ENCODE measurements at regions not wholly inside any gene's neighbourhood (a gene's known extent, or its start where the extent isn't known, plus 50 kb on each side); places are given as distances from the start of the nearest gene placed in this dataset.

- H3K27me3 Mint-ChIP-seq = no peaks in the 10 kb centered on the region
- no peaks in the 10 kb centered on the region for H3K36me3 Mint-ChIP-seq (ENCODE audit: low read depth)
- no peak overlapping the region for H3K4me3 Mint-ChIP-seq
- ChIA-PET CTCF (no interaction called here), POLR2A (no interaction called here)
- DNase-seq = no peak
- H3K4me1 Mint-ChIP-seq = no peaks in the 10 kb centered on the region
- H3K27ac Mint-ChIP-seq = no peak overlapping the region
- H3K9me3 Mint-ChIP-seq = no peaks in the 10 kb centered on the region
Measured at GRCh38 chr10:118161461-118162246, 114.9 kb upstream of the RAB11FIP2 start.

- CTCF ChIA-PET = no interaction called here
- Mint-ChIP-seq H3K9me3 (no peaks in the 10 kb centered on the region), H3K4me1 (no peaks in the 10 kb centered on the region), H3K4me3 (no peak overlapping the region), H3K36me3 (ENCODE audit: low read depth) (no peaks in the 10 kb centered on the region), H3K27ac (no peak overlapping the region), H3K27me3 (no peaks in the 10 kb centered on the region)
- POLR2A ChIA-PET = no interaction called here
- DNase-seq = no peak
Measured at GRCh38 chr10:118153287-118153686, 106.5 kb upstream of the RAB11FIP2 start.

- H3K27ac Mint-ChIP-seq = no peak overlapping the region
- H3K9me3 Mint-ChIP-seq = no peaks in the 10 kb centered on the region
- no peaks in the 10 kb centered on the region for H3K4me1 Mint-ChIP-seq
- no peak for DNase-seq
- POLR2A ChIA-PET = no interaction called here
- CTCF ChIA-PET = no interaction called here
- H3K4me3 Mint-ChIP-seq = no peak overlapping the region
- H3K36me3 Mint-ChIP-seq (ENCODE audit: low read depth) = no peaks in the 10 kb centered on the region
- peaks cover 3% of the 10 kb centered on the region for H3K27me3 Mint-ChIP-seq
Measured at GRCh38 chr10:118151461-118151860, 104.7 kb upstream of the RAB11FIP2 start.

GRCh38 chr10:118148247-118148646 lies 101.5 kb upstream of the RAB11FIP2 start:
- no peaks in the 10 kb centered on the region for H3K9me3 Mint-ChIP-seq
- H3K4me3 Mint-ChIP-seq = no peak overlapping the region
- CTCF ChIA-PET = no interaction called here
- H3K27me3 Mint-ChIP-seq = peaks cover 5% of the 10 kb centered on the region
- DNase-seq = no peak
- no peaks in the 10 kb centered on the region for H3K4me1 Mint-ChIP-seq
- POLR2A ChIA-PET = no interaction called here
- H3K36me3 Mint-ChIP-seq (ENCODE audit: low read depth) = no peaks in the 10 kb centered on the region
- no peak overlapping the region for H3K27ac Mint-ChIP-seq

GRCh38 chr10:118145256-118145655 lies 98.5 kb upstream of the RAB11FIP2 start:
- CTCF ChIA-PET = no interaction called here
- no peak overlapping the region for H3K27ac Mint-ChIP-seq

GRCh38 chr10:118141471-118141870 lies 94.7 kb upstream of the RAB11FIP2 start:
- POLR2A ChIA-PET = no interaction called here
- H3K4me1 Mint-ChIP-seq = no peaks in the 10 kb centered on the region
- CTCF ChIA-PET = no interaction called here

More at GRCh38 chr10:118145256-118145655, 98.5 kb upstream of the RAB11FIP2 start:
- Mint-ChIP-seq H3K36me3 (ENCODE audit: low read depth) (no peaks in the 10 kb centered on the region), H3K4me3 (no peak overlapping the region), H3K27me3 (peaks cover 5% of the 10 kb centered on the region), H3K4me1 (no peaks in the 10 kb centered on the region), H3K9me3 (no peaks in the 10 kb centered on the region)
- POLR2A ChIA-PET = no interaction called here
- no peak for DNase-seq

GRCh38 chr10:118139321-118139720 lies 92.6 kb upstream of the RAB11FIP2 start:
- no peak for DNase-seq
- ChIA-PET CTCF (no interaction called here), POLR2A (no interaction called here)
- H3K4me3 Mint-ChIP-seq = no peak overlapping the region
- peaks cover 6% of the 10 kb centered on the region for H3K27me3 Mint-ChIP-seq
- no peak overlapping the region for H3K27ac Mint-ChIP-seq
- no peaks in the 10 kb centered on the region for H3K9me3 Mint-ChIP-seq
- H3K36me3 Mint-ChIP-seq (ENCODE audit: low read depth) = no peaks in the 10 kb centered on the region
- H3K4me1 Mint-ChIP-seq = no peaks in the 10 kb centered on the region

More at GRCh38 chr10:118141471-118141870, 94.7 kb upstream of the RAB11FIP2 start:
- Mint-ChIP-seq H3K9me3 (no peaks in the 10 kb centered on the region), H3K27me3 (peaks cover 3% of the 10 kb centered on the region), H3K36me3 (ENCODE audit: low read depth) (no peaks in the 10 kb centered on the region), H3K4me3 (no peak overlapping the region), H3K27ac (no peak overlapping the region)
- no peak for DNase-seq

GRCh38 chr10:118128675-118129074 lies 81.9 kb upstream of the RAB11FIP2 start:
- no peak for DNase-seq
- H3K27me3 Mint-ChIP-seq = peaks cover 6% of the 10 kb centered on the region
- no peak overlapping the region for H3K27ac Mint-ChIP-seq
- peaks cover 5% of the 10 kb centered on the region for H3K9me3 Mint-ChIP-seq
- no peak overlapping the region for H3K4me3 Mint-ChIP-seq
- H3K36me3 Mint-ChIP-seq (ENCODE audit: low read depth) = no peaks in the 10 kb centered on the region
- ChIA-PET CTCF (no interaction called here), POLR2A (no interaction called here)
- H3K4me1 Mint-ChIP-seq = no peaks in the 10 kb centered on the region

GRCh38 chr10:118118716-118119115 lies 72.0 kb upstream of the RAB11FIP2 start:
- POLR2A ChIA-PET = no interaction called here
- CTCF ChIA-PET = no interaction called here
- Mint-ChIP-seq H3K36me3 (ENCODE audit: low read depth) (no peaks in the 10 kb centered on the region), H3K9me3 (no peaks in the 10 kb centered on the region), H3K4me1 (peaks cover 10% of the 10 kb centered on the region), H3K27ac (no peak overlapping the region), H3K4me3 (no peak overlapping the region), H3K27me3 (no peaks in the 10 kb centered on the region)
- no peak for DNase-seq

GRCh38 chr10:118116715-118117449 lies 70.1 kb upstream of the RAB11FIP2 start:
- Mint-ChIP-seq H3K27ac (no peak overlapping the region), H3K9me3 (no peaks in the 10 kb centered on the region), H3K4me1 (peaks cover 12% of the 10 kb centered on the region), H3K27me3 (no peaks in the 10 kb centered on the region), H3K36me3 (ENCODE audit: low read depth) (no peaks in the 10 kb centered on the region), H3K4me3 (no peak overlapping the region)
- CTCF ChIA-PET = no interaction called here
- DNase-seq = no peak
- POLR2A ChIA-PET = no interaction called here

- no peaks in the 10 kb centered on the region for H3K27me3 Mint-ChIP-seq
- H3K9me3 Mint-ChIP-seq = no peaks in the 10 kb centered on the region
- H3K27ac Mint-ChIP-seq = no peak overlapping the region
- H3K4me3 Mint-ChIP-seq = no peak overlapping the region
- no peak for DNase-seq
- no peaks in the 10 kb centered on the region for H3K36me3 Mint-ChIP-seq (ENCODE audit: low read depth)
- POLR2A ChIA-PET = no interaction called here
- peaks cover 15% of the 10 kb centered on the region for H3K4me1 Mint-ChIP-seq
- CTCF ChIA-PET = no interaction called here
Measured at GRCh38 chr10:118116362-118116714, 69.6 kb upstream of the RAB11FIP2 start.

- POLR2A ChIA-PET = no interaction called here
- Mint-ChIP-seq H3K27me3 (no peaks in the 10 kb centered on the region), H3K9me3 (no peaks in the 10 kb centered on the region), H3K36me3 (ENCODE audit: low read depth) (no peaks in the 10 kb centered on the region), H3K4me1 (peaks cover 19% of the 10 kb centered on the region), H3K4me3 (no peak overlapping the region), H3K27ac (no peak overlapping the region)
- DNase-seq = no peak
- CTCF ChIA-PET = no interaction called here
Measured at GRCh38 chr10:118115701-118116100, 69.0 kb upstream of the RAB11FIP2 start.

GRCh38 chr10:118114992-118115391 lies 68.3 kb upstream of the RAB11FIP2 start:
- no peak overlapping the region for H3K4me3 Mint-ChIP-seq
- CTCF ChIA-PET = no interaction called here

GRCh38 chr10:118112543-118113125 lies 65.9 kb upstream of the RAB11FIP2 start:
- Mint-ChIP-seq H3K9me3 (no peaks in the 10 kb centered on the region), H3K27ac (no peak overlapping the region), H3K4me1 (peaks cover 23% of the 10 kb centered on the region), H3K27me3 (peaks cover 5% of the 10 kb centered on the region), H3K4me3 (no peak overlapping the region), H3K36me3 (ENCODE audit: low read depth) (no peaks in the 10 kb centered on the region)
- DNase-seq = no peak
- CTCF ChIA-PET = no interaction called here
- POLR2A ChIA-PET = no interaction called here

More at GRCh38 chr10:118114992-118115391, 68.3 kb upstream of the RAB11FIP2 start:
- Mint-ChIP-seq H3K9me3 (no peaks in the 10 kb centered on the region), H3K27ac (no peak overlapping the region), H3K4me1 (peaks cover 23% of the 10 kb centered on the region), H3K36me3 (ENCODE audit: low read depth) (no peaks in the 10 kb centered on the region), H3K27me3 (no peaks in the 10 kb centered on the region)
- no peak for DNase-seq
- POLR2A ChIA-PET = no interaction called here
